ENCODE measurements at regions not wholly inside any gene's neighbourhood (a gene's known extent, or its start where the extent isn't known, plus 50 kb on each side); places are given as distances from the start of the nearest gene placed in this dataset.

- Histone ChIP-seq H3K27ac (ENCODE audit: low read depth, low read length) (no peak overlapping the region), H3K4me1 (replicated peaks in 1 of 4; ENCODE audit: control insufficient read depth in 3 of 4, insufficient read depth in 4 of 4, low read length in 3 of 4) (peaks cover 0 to 4% (median 0%) of the 10 kb centered on the region in 4 experiments; a peak in 1 of 7 replicates), H3K14ac (ENCODE audit: insufficient read length) (no peak overlapping the region), H3K56ac (replicated peaks; ENCODE audit: insufficient read length, low read depth, low read length) (no peak overlapping the region), H4K8ac (ENCODE audit: extremely low read depth, insufficient read depth, low read length) (no peak overlapping the region), H4K91ac (replicated peaks; ENCODE audit: insufficient read length, low read length) (no peak overlapping the region), H3K79me1 (ENCODE audit: low read depth, low read length) (no peaks in the 10 kb centered on the region), H2AFZ (ENCODE audit: low read length) (no peak overlapping the region), H3K27me3 (replicated peaks in 1 of 4; ENCODE audit: control insufficient read depth in 3 of 4, extremely low read depth in 1 of 4, insufficient read depth in 3 of 4, low read length in 3 of 4) (no peaks in the 10 kb centered on the region), H2BK20ac (ENCODE audit: low read length) (no peak overlapping the region), H3K18ac (ENCODE audit: extremely low read depth, low read length) (no peak overlapping the region; the same call in 1 of the 2 replicates), H2BK15ac (ENCODE audit: low read length) (0 out of 2 replicates have a peak overlapping the region, but pooled peaks have one; percentile 29), H3K23ac (ENCODE audit: insufficient read length) (no peak overlapping the region), H3K9me3 (ENCODE audit: insufficient read depth in 2 of 2, low read depth in 1 of 2, low read length in 1 of 2) (no peaks in the 10 kb centered on the region), H2AK5ac (ENCODE audit: low read depth, low read length) (peak overlapping the region; percentile 60; the same call in 1 of the 2 replicates), H3K4me2 (ENCODE audit: insufficient read depth in 1 of 2, low read depth in 2 of 2, low read length in 2 of 2) (no peak overlapping the region), H4K5ac (ENCODE audit: insufficient read length, low read depth, low read length) (no peak overlapping the region), H2BK5ac (ENCODE audit: low read depth, low read length) (no peak overlapping the region), H3K4ac (replicated peaks; ENCODE audit: insufficient read length, low read depth, low read length) (no peak overlapping the region), H3K79me2 (ENCODE audit: control insufficient read depth in 1 of 2, insufficient read depth in 2 of 2, low read length in 2 of 2) (no peaks in the 10 kb centered on the region), H4K20me1 (replicated peaks in 1 of 2; ENCODE audit: control insufficient read depth in 1 of 2, insufficient read depth in 2 of 2, low read length in 2 of 2) (no peaks in the 10 kb centered on the region), H2BK12ac (ENCODE audit: low read depth, low read length) (0 out of 2 replicates have a peak overlapping the region, but pooled peaks have one; percentile 13), H3K23me2 (ENCODE audit: low read depth, low read length) (no peaks in the 10 kb centered on the region), H3K9ac (replicated peaks in 1 of 4; ENCODE audit: extremely low read depth in 1 of 4, low read depth in 3 of 4, low read length in 3 of 4) (no peak overlapping the region; a peak in 1 of 7 replicates), H3K36me3 (ENCODE audit: control insufficient read depth in 2 of 4, insufficient read depth in 4 of 4, low read length in 3 of 4) (no peaks in the 10 kb centered on the region), H3K4me3 (ENCODE audit: extremely low read depth in 1 of 4, insufficient read depth in 2 of 4, low read depth in 3 of 4, low read length in 4 of 4) (no peak overlapping the region), H2BK120ac (replicated peaks; ENCODE audit: low read depth, low read length) (peak overlapping the region; percentile 38)
- DNase-seq (ENCODE audit: low read depth in 1 of 2, low spot score in 2 of 2) = no peak
- FAIRE-seq = no peak
- POLR2A ChIA-PET (ENCODE audit: partially characterized antibody) = no interaction called here
- WGBS, 2 experiments (ENCODE audit: extremely low coverage in 1 of 2, insufficient coverage in 1 of 2, insufficient read length in 1 of 2, insufficient replicate concordance in 2 of 2, low coverage in 1 of 2, low lambda C conversion rate in 2 of 2, missing lambda C conversion rate in 1 of 2) = 92% methylated on average over 1 of the region's 1 CpG; no CpG with 5 or more reads in 1 of the 2 experiments
- CTCF ChIA-PET (ENCODE audit: partially characterized antibody) = interaction anchor here (0.5 to 1.3 kb wide), 3 partner anchors 17 to 417 kb away, joined by 3 to 4 read pairs (median 3); no protein-coding TSS in a partner anchor
- TF ChIP-seq RXRA (IDR thresholded peaks at IDR 0.05; ENCODE audit: insufficient read depth, low read depth, low read length) (no peak), TEAD4 (IDR thresholded peaks at IDR 0.05; ENCODE audit: low read depth, low read length) (no peak), TAF7 (optimal IDR thresholded peaks at IDR 0.05; ENCODE audit: borderline replicate concordance, low read depth, low read length) (no peak)
Observed at GRCh38 chr4:111871802-111872201, 273.5 kb upstream of the FAM241A start.
